Activated CD8-positive, alpha-beta memory T cell treated with anti-CD3 and anti-CD28 coated beads for 48 hours (primary cell): ENCODE measurements at regions not wholly inside any gene's neighbourhood (a gene's known extent, or its start where the extent isn't known, plus 50 kb on each side); places are given as distances from the start of the nearest gene placed in this dataset.
"Not testable (repeated sequence)": the region's sequence is repeated elsewhere in the genome, so short reads cannot be mapped to it uniquely, and the experiment has no call there.

Experiments used
- DNase-seq, 3 experiments: peaks; one replicate each; pipeline ENCODE4 v3.0.0-alpha.2; 2020; ENCODE audit warnings: low read depth in 2 of 3, low spot score in 2 of 3

DNA sequence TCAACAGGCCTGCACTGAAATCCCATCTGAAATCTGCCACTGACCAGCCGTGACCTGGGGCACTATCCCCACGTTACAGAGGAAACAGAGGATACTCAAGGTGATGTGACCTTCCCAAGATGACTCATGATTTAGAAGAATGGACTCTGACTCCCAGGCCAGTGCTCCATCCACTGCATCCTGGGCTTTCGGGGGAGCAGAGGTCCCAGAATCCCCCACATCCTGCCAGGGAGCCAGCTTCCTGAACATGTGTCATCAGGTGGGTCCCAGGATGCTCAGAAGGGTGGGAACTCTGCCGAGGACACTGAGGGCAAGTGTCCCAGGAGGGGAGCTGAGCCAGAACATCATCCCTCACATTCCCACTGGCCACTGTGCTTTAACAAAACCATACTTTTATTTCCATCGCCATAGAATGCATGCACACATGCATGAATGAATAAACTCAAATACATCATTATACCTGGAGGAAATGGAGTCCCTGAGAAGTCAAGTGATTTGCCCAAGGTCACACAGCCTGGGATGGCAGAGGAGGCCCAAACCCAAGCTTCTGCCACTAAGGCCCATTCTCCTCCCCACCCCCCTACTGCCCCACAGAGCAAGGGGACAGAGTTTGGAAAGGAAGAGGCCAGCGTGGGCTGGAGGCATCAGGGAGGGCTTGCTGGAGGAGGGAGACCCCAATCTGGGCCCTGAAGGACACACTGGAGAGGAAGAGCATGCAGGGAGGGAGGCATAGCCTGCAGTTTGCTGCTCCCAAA, 189.4 kb downstream of the MATN1 start:
- DNase-seq = no peak

DNA sequence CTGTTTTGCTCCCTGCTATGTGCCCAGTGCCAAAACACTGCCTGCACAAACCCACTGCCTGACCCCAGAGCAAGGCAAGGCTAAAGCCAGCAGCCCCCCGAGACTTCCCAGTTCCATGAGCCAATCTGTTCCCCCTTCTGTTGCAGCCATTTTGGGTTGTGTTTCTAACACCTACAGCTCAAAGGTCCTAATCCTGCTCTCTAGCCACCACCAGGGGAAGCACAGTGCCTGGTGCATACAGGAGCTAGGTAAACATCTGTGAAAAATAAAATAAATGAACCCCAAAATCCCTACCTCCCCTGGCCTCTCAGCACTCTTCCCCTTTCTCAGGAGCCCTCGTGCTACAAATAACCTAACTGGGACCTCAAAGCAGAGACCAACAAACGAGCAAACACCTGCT, 190.2 kb downstream of the MATN1 start:
- no peak for DNase-seq

- DNase-seq = no peak
These were observed 190.8 kb downstream of the MATN1 start for GRCh38 chr1:30532621-30533020.

- DNase-seq = no peak
These were observed 195.8 kb downstream of the MATN1 start for GRCh38 chr1:30527511-30528140.

DNA sequence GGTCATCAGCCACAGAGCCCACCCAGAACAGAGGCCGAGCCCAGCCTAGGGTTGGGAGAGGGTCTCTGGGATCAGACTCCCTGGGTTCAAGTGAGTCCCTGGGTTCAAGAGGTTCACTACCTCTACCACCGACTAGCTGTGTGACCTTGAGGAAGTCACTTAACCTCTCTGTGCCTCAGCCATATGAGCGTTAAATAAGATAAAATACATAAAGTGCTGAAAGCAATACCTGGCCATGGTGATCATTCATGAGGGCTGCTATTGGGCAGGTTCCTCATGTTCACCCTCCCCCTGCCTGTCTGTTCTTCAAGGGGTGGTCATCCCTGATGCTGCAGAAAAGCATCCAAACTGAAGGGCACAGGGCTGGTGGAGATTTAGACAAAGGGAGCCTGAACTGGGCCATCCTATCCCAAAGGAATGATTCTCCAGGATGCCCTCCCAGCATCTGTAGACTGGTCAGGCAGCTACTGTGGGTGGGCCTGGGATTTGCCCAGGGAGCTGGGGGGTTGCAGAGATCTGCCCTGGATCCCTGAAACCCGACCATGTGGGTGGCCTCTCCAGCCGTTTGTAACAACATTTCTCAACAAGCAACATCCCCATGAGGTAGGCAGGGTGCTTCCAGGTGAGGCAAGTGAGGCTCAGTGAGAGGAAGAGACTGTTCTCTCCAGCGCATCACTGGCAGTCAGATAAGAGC, 196.6 kb downstream of the MATN1 start:
- no peak for DNase-seq

DNA sequence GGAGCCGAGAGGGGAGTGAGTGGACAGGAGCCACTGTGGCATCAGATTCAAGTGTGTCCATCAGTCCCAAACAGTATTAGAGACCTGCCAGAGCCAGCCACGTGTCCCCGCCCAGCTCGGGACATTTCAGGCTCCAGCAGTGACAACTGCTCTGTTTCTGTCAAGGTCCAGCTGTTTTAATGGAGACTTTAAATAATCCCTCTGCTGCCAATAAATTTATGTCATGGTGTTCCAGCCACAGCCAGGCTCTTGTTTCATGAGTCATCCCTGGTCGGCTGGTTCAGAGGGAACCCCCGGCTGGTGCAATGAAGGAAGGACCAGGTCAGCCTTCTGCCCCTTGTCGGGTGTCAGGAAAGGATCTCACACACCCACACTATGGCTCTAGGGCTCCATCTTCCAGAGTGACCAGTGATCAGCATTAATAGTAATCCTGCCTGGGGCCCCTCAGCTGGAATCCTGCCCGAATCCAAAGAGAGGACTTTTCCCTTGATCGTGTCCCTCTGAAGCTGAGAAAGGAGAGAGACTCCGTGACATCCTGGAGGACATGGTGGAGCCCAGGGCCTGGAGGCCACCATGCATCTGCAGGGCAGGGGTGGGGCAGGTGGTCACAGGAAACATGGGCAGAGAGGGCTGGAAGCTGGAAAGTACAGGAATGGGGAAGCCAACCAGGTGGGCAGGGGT, 197.3 kb downstream of the MATN1 start:
- DNase-seq = no peak

DNA sequence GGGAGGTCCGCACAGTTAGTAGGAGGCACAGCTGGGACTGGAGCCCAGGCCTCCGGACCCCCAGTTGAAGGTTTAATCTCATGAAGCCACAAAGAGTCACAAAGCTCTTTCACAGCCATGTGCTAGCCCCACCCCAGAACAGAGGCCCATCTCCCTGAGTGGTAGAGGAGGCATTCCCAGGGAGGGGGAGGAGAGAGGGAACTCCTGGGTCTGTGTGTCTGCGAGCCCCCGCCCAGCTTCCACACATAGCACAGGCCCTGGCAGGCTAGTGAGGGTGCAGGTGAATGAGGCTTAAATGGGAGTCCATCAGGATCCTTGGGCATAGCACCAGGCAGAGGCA, 197.8 kb downstream of the MATN1 start:
- no peak for DNase-seq

GRCh38 chr1:30524840-30525617, 198.4 kb downstream of the MATN1 start:
- DNase-seq = no peak

GRCh38 chr1:30524025-30524555, 199.3 kb downstream of the MATN1 start:
- DNase-seq = not testable (repeated sequence)

- no peak for DNase-seq
These were observed 200.0 kb downstream of the MATN1 start for GRCh38 chr1:30523055-30524020.

GRCh38 chr1:30522031-30523004, 201.1 kb downstream of the MATN1 start:
- DNase-seq = no peak

DNA sequence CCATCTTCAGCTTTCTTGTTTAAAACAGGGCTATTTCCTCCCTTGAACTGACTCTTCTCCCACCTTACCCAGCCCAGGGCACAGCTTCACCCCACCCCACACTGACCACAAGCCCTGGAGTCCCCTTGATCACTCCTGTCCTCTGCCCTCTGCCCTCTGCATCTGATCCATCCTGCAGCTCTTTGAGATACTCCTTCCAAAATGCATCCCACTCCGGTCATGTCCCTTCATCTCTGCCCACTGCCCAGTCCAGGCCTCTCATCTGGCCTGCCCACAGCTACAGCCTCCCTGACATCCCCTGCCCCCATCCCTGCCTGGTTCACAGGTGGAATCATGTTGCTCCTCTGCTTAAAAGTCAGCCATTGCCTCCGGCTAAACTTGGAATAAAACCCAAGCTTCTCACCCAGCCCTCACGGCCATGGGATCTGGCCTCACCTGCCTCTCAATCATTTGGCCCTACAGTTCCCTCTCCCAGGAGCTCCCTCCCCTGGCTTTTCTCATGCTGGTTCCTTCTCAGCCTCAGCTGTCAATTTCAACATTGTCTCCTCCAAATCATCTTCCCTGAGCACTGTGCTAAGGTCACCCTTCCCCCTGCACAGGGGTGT, 202.0 kb downstream of the MATN1 start:
- no peak for DNase-seq

DNA sequence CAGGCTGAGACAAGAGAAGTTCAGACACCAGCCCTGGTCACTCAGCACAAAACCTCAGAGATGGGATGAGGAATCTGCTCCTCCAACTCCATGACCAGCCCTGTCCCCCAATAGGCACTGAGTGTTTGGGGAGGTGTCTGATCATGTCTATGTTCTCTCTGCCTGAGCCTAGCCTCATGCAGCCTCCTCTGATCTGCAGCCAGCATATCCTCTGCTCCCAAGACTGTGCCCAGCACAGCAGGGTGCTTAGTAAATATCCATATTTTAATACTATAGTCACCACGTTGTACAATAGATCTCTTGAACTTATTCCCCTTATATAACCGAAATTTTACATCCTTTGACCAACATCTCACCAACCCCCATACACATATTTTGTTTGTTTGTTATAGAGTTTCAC, 202.9 kb downstream of the MATN1 start:
- DNase-seq = no peak

DNA sequence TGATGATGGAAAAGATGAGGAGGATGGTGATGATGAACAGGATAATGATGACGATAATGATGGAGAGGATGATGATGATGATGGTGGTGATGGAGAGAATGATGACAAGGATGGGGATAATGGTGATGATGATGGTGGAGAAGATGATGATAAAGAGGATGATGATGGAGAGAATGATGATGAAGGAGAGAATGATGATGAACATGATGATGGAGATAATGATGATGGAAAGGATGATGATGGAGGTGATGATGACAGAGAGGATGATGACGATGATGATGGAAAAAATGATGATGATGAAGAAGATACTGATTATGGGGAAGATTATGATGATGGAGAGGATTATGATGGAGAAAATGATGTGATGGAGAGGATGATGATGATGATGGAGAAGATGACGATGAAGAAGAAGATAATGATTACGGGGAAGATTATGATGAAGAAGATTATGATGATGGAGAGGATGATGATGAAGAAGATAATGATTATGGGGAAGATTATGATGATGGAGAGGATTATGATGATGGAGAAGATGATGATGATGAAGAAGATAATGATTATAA, 204.1 kb downstream of the MATN1 start:
- no peak for DNase-seq

DNA sequence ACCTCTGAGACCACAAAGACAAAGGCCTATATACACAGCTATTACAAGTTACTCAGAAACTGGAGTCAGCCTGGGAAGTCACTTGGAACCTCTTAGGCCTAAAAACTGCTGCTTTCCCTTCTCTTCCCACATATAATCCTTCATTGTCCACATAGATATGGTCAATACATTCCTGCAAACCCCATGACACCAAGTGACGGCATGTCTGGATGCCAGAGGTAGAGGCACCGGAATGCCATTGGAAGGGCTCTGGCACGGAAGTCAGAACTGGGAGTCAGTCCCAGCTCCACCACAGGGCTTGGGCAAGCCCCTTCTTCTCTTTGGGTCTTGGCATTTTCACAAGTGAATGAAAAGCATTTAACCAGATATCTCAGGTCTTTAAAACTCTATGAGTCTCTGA, 204.7 kb downstream of the MATN1 start:
- DNase-seq = no peak

DNA sequence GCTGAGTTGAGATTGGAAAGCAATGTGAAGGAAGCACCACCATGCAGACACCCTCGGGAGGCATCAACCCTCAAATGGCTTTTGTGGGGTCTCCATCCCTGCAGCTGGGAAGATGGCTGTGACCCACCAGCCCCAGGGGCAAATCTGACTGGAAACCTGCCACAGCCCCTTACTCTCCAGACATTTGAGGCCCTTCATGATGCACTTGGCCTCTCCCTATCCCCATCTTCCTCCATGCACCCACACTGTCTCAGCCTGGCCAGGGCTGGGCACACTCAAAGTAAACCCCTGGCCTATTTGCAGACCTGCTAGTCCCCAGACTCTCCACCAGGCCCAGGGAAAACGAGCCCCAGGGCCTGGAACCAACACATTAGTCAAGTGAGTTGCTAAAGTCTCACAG, 205.2 kb downstream of the MATN1 start:
- DNase-seq = no peak

- not testable (repeated sequence) for DNase-seq
These were observed 205.7 kb downstream of the MATN1 start for GRCh38 chr1:30517666-30518065.

- not testable (repeated sequence) for DNase-seq
These were observed 206.1 kb downstream of the MATN1 start for GRCh38 chr1:30517241-30517640.
